H4 (cell line): ENCODE measurements at regions not wholly inside any gene's neighbourhood (a gene's known extent, or its start where the extent isn't known, plus 50 kb on each side); places are given as distances from the start of the nearest gene placed in this dataset.
"Not testable (repeated sequence)": the region's sequence is repeated elsewhere in the genome, so short reads cannot be mapped to it uniquely, and the experiment has no call there.

ENCODE experiments used
- DNase-seq: peaks from one replicate; pipeline ENCODE4 v3.0.0-alpha.2; 2015; ENCODE audit warnings: low spot score

- DNase-seq: no peak
These were observed 770.1 kb upstream of the PCDH20 start for GRCh38 chr13:62185631-62186255.

- no peak for DNase-seq
These were observed 760.4 kb upstream of the PCDH20 start for GRCh38 chr13:62176051-62176450.

- DNase-seq: no peak
These were observed 758.3 kb upstream of the PCDH20 start for GRCh38 chr13:62173958-62174357.

- no peak for DNase-seq
These were observed 756.0 kb upstream of the PCDH20 start for GRCh38 chr13:62171697-62172096.

GRCh38 chr13:62168891-62169290 is 753.2 kb upstream of the PCDH20 start:
- no peak for DNase-seq

- DNase-seq: no peak
These were observed 752.1 kb upstream of the PCDH20 start for GRCh38 chr13:62167650-62168172.

- no peak for DNase-seq
These were observed 747.2 kb upstream of the PCDH20 start for GRCh38 chr13:62162860-62163259.

GRCh38 chr13:62158520-62158919 is 742.9 kb upstream of the PCDH20 start:
- DNase-seq: no peak

- not testable (repeated sequence) for DNase-seq
These were observed 736.1 kb upstream of the PCDH20 start for GRCh38 chr13:62151724-62152123.

- no peak for DNase-seq
These were observed 726.4 kb upstream of the PCDH20 start for GRCh38 chr13:62142048-62142447.

GRCh38 chr13:62139597-62139996 is 723.9 kb upstream of the PCDH20 start:
- DNase-seq: no peak

GRCh38 chr13:62137629-62138405 is 722.2 kb upstream of the PCDH20 start:
- no peak for DNase-seq

GRCh38 chr13:62131604-62132003 is 716.0 kb upstream of the PCDH20 start:
- DNase-seq: no peak

- no peak for DNase-seq
These were observed 714.7 kb upstream of the PCDH20 start for GRCh38 chr13:62130062-62130970.

GRCh38 chr13:62129000-62129551 is 713.4 kb upstream of the PCDH20 start:
- DNase-seq: no peak

GRCh38 chr13:62126400-62126799 is 710.8 kb upstream of the PCDH20 start:
- DNase-seq: no peak

- no peak for DNase-seq
These were observed 709.8 kb upstream of the PCDH20 start for GRCh38 chr13:62125451-62125850.

GRCh38 chr13:62123409-62123808 is 707.8 kb upstream of the PCDH20 start:
- no peak for DNase-seq

GRCh38 chr13:62122434-62122833 is 706.8 kb upstream of the PCDH20 start:
- no peak for DNase-seq

- DNase-seq: no peak
These were observed 704.4 kb upstream of the PCDH20 start for GRCh38 chr13:62119739-62120700.

- DNase-seq: no peak
These were observed 700.2 kb upstream of the PCDH20 start for GRCh38 chr13:62115831-62116230.
